H9 (cell line): ENCODE measurements at regions not wholly inside any gene's neighbourhood (a gene's known extent, or its start where the extent isn't known, plus 50 kb on each side); places are given as distances from the start of the nearest gene placed in this dataset.

ENCODE experiments used
- DNase-seq: peaks from one replicate; pipeline ENCODE4 v3.0.0-alpha.2; 2017
- H2AFZ ChIP-seq: one replicate; pipeline ENCODE4 v1.6.1; 2013; ENCODE audit warnings: mild to moderate bottlenecking, low read length, control low read depth, moderate library complexity
- H2AK5ac ChIP-seq: 2 replicates; pipeline ENCODE4 v1.6.1; 2013; ENCODE audit warnings: low read length, control low read depth, mixed read lengths; ENCODE audit not compliant: insufficient read length
- H2BK120ac ChIP-seq: one replicate; pipeline ENCODE4 v1.6.1; 2013; ENCODE audit warnings: low read depth, mild to moderate bottlenecking, low read length, control low read depth, inconsistent platforms; ENCODE audit not compliant: poor library complexity, severe bottlenecking
- H2BK12ac ChIP-seq: 2 replicates; pipeline ENCODE4 v1.6.1; 2013; ENCODE audit warnings: low read length, control low read depth, mixed read lengths, low read depth; ENCODE audit not compliant: insufficient read length
- H2BK15ac ChIP-seq: 2 replicates; pipeline ENCODE4 v1.6.1; 2013; ENCODE audit warnings: low read depth, low read length, control low read depth
- H2BK20ac ChIP-seq: one replicate; pipeline ENCODE4 v1.6.1; 2013; ENCODE audit warnings: low read depth, mild to moderate bottlenecking, low read length, control low read depth, inconsistent platforms; ENCODE audit not compliant: poor library complexity, severe bottlenecking
- H2BK5ac ChIP-seq: 2 replicates; pipeline ENCODE4 v1.6.1; 2013; ENCODE audit warnings: low read length, control low read depth, mixed read lengths; ENCODE audit not compliant: insufficient read length
- H3K14ac ChIP-seq: 2 replicates; pipeline ENCODE4 v1.6.1; 2013; ENCODE audit warnings: low read length, control low read depth; ENCODE audit not compliant: insufficient read depth
- H3K18ac ChIP-seq: 2 replicates; pipeline ENCODE4 v1.6.1; 2013; ENCODE audit warnings: low read depth, mild to moderate bottlenecking, mixed read lengths, low read length, control low read depth; ENCODE audit not compliant: insufficient read length
- H3K23ac ChIP-seq: 2 replicates; pipeline ENCODE4 v1.6.1; 2013; ENCODE audit warnings: low read length, control low read depth, mixed read lengths, low read depth; ENCODE audit not compliant: insufficient read length
- H3K23me2 ChIP-seq: 2 replicates; pipeline ENCODE4 v1.6.1; 2013; ENCODE audit warnings: low read depth, mild to moderate bottlenecking, mixed read lengths, low read length, control low read depth; ENCODE audit not compliant: insufficient read length, poor library complexity, severe bottlenecking
- H3K27ac ChIP-seq: 2 replicates; pipeline ENCODE4 v1.5.1; 2013; ENCODE audit warnings: low read length, control low read depth, mixed read lengths, low read depth; ENCODE audit not compliant: insufficient read length
- H3K27me3 ChIP-seq: 2 replicates; pipeline ENCODE4 v1.6.1; 2013; ENCODE audit warnings: low read length, control low read depth, inconsistent platforms; ENCODE audit not compliant: insufficient read depth
- H3K4ac ChIP-seq: 2 replicates; pipeline ENCODE4 v1.6.1; 2013; ENCODE audit warnings: low read depth, mild to moderate bottlenecking, control low read depth, inconsistent platforms, low read length, moderate library complexity
- H3K4me1 ChIP-seq: 2 replicates; pipeline ENCODE4 v1.6.1; 2013; ENCODE audit warnings: low read length, control low read depth, inconsistent platforms; ENCODE audit not compliant: insufficient read depth
- H3K4me2 ChIP-seq: 2 replicates; pipeline ENCODE4 v1.6.1; 2013; ENCODE audit warnings: low read length, control low read depth, mixed read lengths; ENCODE audit not compliant: insufficient read length, insufficient read depth
- H3K56ac ChIP-seq: 2 replicates; pipeline ENCODE4 v1.6.1; 2013; ENCODE audit warnings: low read depth, mild to moderate bottlenecking, mixed read lengths, low read length, control low read depth; ENCODE audit not compliant: insufficient read length
- H3K79me1 ChIP-seq: 2 replicates; pipeline ENCODE4 v1.6.1; 2013; ENCODE audit warnings: low read depth, mild to moderate bottlenecking, moderate library complexity, low read length, control low read depth, inconsistent platforms; ENCODE audit not compliant: insufficient read depth, poor library complexity, severe bottlenecking
- H3K79me2 ChIP-seq: 2 replicates; pipeline ENCODE4 v1.6.1; 2013; ENCODE audit warnings: low read length, control low read depth, inconsistent platforms; ENCODE audit not compliant: insufficient read depth
- H3K9ac ChIP-seq: 2 replicates; pipeline ENCODE4 v1.6.1; 2013; ENCODE audit warnings: low read length, control low read depth, mixed read lengths; ENCODE audit not compliant: insufficient read length; ENCODE audit errors: extremely low read depth
- H3K9me3 ChIP-seq: one replicate; pipeline ENCODE4 v1.6.1; 2013; ENCODE audit warnings: low read depth, low read length, inconsistent platforms; ENCODE audit not compliant: control insufficient read depth
- H3T11ph ChIP-seq: one replicate; pipeline ENCODE4 v1.6.1; 2013; ENCODE audit warnings: mild to moderate bottlenecking, low read length, control low read depth, inconsistent platforms
- H4K20me1 ChIP-seq: one replicate; pipeline ENCODE4 v1.6.1; 2013; ENCODE audit not compliant: control insufficient read depth, insufficient read length, insufficient read depth
- H4K5ac ChIP-seq: 2 replicates; pipeline ENCODE4 v1.6.1; 2013; ENCODE audit warnings: low read depth, mild to moderate bottlenecking, mixed read lengths, low read length, control low read depth; ENCODE audit not compliant: insufficient read length
- H4K8ac ChIP-seq: replicated peaks from 2 replicates; pipeline ENCODE4 v1.6.1; 2013; ENCODE audit warnings: low read length, control low read depth, mixed read lengths, low read depth; ENCODE audit not compliant: insufficient read length
- H4K91ac ChIP-seq: 2 replicates; pipeline ENCODE4 v1.6.1; 2013; ENCODE audit warnings: low read depth, mild to moderate bottlenecking, moderate library complexity, mixed read lengths, low read length, control low read depth; ENCODE audit not compliant: insufficient read length
- H3K27ac Mint-ChIP-seq, 3 experiments: 2 replicates in 2 of 3; 3 replicates in 1 of 3; pipeline ENCODE4 v1.8.0; 2020 to 2021; ENCODE audit warnings: mixed read lengths in 3 of 3, mild to moderate bottlenecking in 1 of 3, moderate library complexity in 1 of 3
- H3K27me3 Mint-ChIP-seq: 2 replicates; pipeline ENCODE4 v1.8.0; 2021; ENCODE audit warnings: low read depth, mild to moderate bottlenecking, moderate library complexity, mixed read lengths
- H3K36me3 Mint-ChIP-seq, 3 experiments: 2 replicates in 2 of 3; 3 replicates in 1 of 3; pipeline ENCODE4 v1.8.0; 2020 to 2021; ENCODE audit warnings: low read depth in 3 of 3, mixed read lengths in 3 of 3; ENCODE audit not compliant: insufficient read depth in 1 of 3
- H3K4me1 Mint-ChIP-seq, 2 experiments: 2 replicates each; pipeline ENCODE4 v1.8.0; 2020; ENCODE audit warnings: mixed read lengths in 2 of 2
- H3K4me3 Mint-ChIP-seq, 2 experiments: 2 replicates in 1 of 2; 3 replicates in 1 of 2; pipeline ENCODE4 v1.8.0; 2020 to 2021; ENCODE audit warnings: mild to moderate bottlenecking in 2 of 2, mixed read lengths in 2 of 2, moderate library complexity in 1 of 2
- H3K9me3 Mint-ChIP-seq, 2 experiments: 2 replicates in 1 of 2; 3 replicates in 1 of 2; pipeline ENCODE4 v1.8.0; 2020; ENCODE audit warnings: mild to moderate bottlenecking in 2 of 2, mixed read lengths in 2 of 2, moderate library complexity in 1 of 2
- WGBS: extraction: QIAGEN DNeasy Blood & Tissue Kit; methylation state at CpG from one replicate; pipeline ENCODE4 v1.1.7; 2013; ENCODE audit warnings: missing lambda C conversion rate, low lambda C conversion rate, mixed read lengths; ENCODE audit not compliant: insufficient read length; ENCODE audit errors: extremely low coverage; 5-methylcytosine and 5-hydroxymethylcytosine counted together
- TF ChIP-seq, protein P1 (sequence below): fragments of 200-600 bp; sonication (generic); conservative IDR thresholded peaks from 3 replicates; pipeline ENCODE4 v1.8.0; 2021; ENCODE audit warnings: antibody characterized with exemption, mild to moderate bottlenecking

- DNase-seq = no peak
- no peak overlapping the region for H3K9ac ChIP-seq
- H2BK5ac ChIP-seq = no peak overlapping the region
- H3K36me3 Mint-ChIP-seq = no peaks in the 10 kb centered on the region
- H3K27me3 Mint-ChIP-seq = no peaks in the 10 kb centered on the region; the same call in 1 of the 2 replicates
- no peak overlapping the region for H2BK120ac ChIP-seq
- H2AFZ ChIP-seq = no peak overlapping the region
- no peaks in the 10 kb centered on the region for H3K4me1 ChIP-seq
- H4K91ac ChIP-seq = no peak overlapping the region
- H2AK5ac ChIP-seq = no peak overlapping the region
- H3T11ph ChIP-seq = no peak overlapping the region
- H4K8ac ChIP-seq = no peak overlapping the region
- H3K56ac ChIP-seq = no peak overlapping the region
- H3K79me1 ChIP-seq = no peaks in the 10 kb centered on the region
- H3K9me3 Mint-ChIP-seq = no peaks in the 10 kb centered on the region
- no peak overlapping the region for H2BK15ac ChIP-seq
- H4K5ac ChIP-seq = no peak overlapping the region
- H3K23ac ChIP-seq = no peak overlapping the region
- H3K4me1 Mint-ChIP-seq = no peaks in the 10 kb centered on the region
- H2BK20ac ChIP-seq = no peak overlapping the region
- no peaks in the 10 kb centered on the region for H3K23me2 ChIP-seq
- H4K20me1 ChIP-seq = no peaks in the 10 kb centered on the region
- no CpG with 5 or more reads among the region's 8 CpGs for WGBS
- no peak overlapping the region for H3K27ac ChIP-seq
- no peak overlapping the region for H3K4me3 Mint-ChIP-seq
- H3K18ac ChIP-seq = no peak overlapping the region
- H3K27ac Mint-ChIP-seq = no peak overlapping the region
- no peaks in the 10 kb centered on the region for H3K9me3 ChIP-seq
- no peaks in the 10 kb centered on the region for H3K79me2 ChIP-seq
- TF ChIP-seq, protein P1, sequence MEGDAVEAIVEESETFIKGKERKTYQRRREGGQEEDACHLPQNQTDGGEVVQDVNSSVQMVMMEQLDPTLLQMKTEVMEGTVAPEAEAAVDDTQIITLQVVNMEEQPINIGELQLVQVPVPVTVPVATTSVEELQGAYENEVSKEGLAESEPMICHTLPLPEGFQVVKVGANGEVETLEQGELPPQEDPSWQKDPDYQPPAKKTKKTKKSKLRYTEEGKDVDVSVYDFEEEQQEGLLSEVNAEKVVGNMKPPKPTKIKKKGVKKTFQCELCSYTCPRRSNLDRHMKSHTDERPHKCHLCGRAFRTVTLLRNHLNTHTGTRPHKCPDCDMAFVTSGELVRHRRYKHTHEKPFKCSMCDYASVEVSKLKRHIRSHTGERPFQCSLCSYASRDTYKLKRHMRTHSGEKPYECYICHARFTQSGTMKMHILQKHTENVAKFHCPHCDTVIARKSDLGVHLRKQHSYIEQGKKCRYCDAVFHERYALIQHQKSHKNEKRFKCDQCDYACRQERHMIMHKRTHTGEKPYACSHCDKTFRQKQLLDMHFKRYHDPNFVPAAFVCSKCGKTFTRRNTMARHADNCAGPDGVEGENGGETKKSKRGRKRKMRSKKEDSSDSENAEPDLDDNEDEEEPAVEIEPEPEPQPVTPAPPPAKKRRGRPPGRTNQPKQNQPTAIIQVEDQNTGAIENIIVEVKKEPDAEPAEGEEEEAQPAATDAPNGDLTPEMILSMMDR = peak; percentile 33; the same call in 2 of the 3 replicates
- no peak overlapping the region for H3K4me2 ChIP-seq
- H3K4ac ChIP-seq = no peak overlapping the region
- no peak overlapping the region for H3K14ac ChIP-seq
- H2BK12ac ChIP-seq = no peak overlapping the region
- H3K27me3 ChIP-seq = no peaks in the 10 kb centered on the region
Measured at GRCh38 chr18:11512096-11513025, 97.0 kb upstream of the SLC35G4 start.
